MV-4-11 (cell line): ENCODE measurements at regions not wholly inside any gene's neighbourhood (a gene's known extent, or its start where the extent isn't known, plus 50 kb on each side); places are given as distances from the start of the nearest gene placed in this dataset.
"Not testable (repeated sequence)": the region's sequence is repeated elsewhere in the genome, so short reads cannot be mapped to it uniquely, and the experiment has no call there.

Source experiments
- DNase-seq: peaks from one replicate; lab custom pipeline; 2025; lab: John Stamatoyannopoulos, UW

DNA sequence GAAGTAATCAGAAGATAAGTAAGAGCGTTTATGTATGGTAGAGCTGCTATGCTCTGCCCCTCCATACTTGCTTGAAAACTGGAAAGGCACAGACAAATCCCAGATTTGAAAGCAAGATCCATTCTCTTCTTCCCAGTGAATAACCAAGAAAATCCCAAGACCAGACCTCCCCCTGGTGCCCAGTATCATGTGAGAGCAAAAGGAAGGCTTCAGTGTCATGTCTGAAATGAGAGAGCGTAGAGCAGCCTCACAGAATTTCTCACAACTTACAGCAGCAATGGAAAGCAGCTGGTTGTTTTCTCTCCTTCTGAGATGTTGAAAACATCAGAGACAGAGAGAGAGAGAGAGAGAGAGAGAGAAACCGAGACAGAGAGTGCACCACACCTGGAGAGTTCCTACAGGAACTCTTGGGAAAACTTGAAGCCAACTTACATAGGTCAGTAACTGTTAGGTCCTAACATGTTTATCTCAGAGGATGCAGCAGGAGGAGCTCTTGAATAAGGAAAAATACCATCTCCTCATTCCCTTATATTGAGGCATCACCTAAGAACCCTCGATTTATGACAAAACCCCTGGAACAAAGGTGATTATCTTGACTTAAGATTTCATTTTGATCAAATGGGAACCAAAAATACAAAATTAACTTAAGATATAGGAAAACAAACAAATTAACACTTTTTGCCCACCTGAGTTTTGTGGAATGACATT is 273.3 kb downstream of the NSUN3 start:
- DNase-seq, result no peak

DNA sequence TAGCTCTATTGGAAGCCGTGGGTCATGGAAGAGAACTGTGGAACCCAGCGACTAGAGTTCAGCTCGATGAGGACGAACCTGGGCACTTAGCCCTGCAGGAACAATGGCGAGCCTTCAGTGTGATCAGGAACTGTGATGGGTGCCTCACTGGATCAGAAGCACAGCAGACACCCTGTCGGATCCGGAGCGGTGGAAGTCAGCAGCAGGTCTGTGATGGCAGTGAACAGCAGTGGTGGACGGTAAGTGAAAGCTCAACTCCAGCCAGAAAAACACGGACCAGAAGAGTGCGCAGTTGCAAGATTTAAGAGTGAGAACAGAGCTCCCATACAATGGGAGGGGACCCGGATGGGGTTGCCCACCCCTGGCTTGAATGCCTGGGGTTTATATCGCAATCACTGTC is 282.2 kb downstream of the NSUN3 start:
- DNase-seq, result no peak

DNA sequence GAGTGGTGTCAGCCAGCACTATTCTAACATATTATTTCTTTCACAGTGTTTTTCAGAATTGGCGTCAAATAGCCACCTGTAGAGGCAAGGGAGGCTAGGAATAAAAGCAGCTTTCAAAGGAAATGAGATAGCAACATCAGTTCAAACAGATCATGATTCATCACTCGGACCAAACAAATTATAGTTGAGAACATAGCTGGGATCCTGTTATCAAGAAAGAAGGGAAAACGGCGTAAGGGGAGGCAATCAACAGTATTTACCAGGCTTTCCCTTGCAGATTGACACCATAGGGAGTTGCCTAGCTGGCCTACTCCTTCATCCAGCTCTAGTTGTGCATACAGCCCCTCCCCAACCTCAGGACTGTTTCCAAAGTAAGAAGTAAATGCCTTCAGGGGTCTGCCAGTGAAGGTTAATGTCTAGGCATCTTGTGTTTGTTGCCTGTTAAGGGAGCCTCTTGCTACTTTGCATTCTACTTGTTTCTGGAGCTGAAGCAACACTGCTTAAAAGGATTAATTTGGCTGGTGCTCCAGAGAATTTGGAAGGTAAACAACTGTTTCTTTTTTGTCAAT is 286.5 kb downstream of the NSUN3 start:
- DNase-seq, result no peak

DNA sequence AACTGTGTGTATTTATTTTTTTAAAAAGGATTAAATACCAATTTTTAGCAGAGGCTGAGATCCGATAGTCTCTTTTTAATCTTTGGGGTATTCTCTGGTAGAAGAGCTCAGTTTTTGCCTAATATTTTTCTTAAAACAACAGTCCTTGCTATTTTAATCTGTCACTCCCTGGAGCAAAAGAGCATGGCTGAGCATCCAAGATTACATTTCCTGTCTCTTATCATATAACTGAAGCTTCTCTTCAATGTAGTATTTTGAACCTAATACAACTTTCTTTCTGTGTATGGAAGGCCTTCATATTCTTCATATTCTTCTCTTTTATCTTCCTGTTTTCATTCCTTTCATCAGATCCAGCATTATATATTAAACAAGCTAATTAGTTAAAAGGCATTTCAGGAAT is 293.7 kb downstream of the NSUN3 start:
- DNase-seq, result no peak

DNA sequence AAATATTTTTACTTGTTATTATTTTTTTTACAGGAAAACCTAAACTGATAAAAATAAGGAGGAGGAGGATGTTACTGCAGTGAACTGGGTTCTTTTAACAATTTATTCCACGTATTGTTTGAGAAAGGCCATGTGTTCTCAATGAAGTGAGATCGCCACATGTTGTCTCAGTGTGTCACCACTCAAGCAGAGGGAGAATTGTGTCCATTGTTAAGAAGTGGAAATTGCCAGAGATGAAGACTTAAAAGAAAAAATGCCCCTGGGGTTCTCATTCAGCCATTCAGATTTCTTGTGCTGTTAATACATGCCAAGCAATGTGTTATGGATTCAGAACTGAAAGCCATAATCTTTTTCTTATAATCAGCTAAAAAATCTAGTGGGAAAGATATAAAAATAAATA is 297.1 kb downstream of the NSUN3 start:
- no peak for DNase-seq

DNA sequence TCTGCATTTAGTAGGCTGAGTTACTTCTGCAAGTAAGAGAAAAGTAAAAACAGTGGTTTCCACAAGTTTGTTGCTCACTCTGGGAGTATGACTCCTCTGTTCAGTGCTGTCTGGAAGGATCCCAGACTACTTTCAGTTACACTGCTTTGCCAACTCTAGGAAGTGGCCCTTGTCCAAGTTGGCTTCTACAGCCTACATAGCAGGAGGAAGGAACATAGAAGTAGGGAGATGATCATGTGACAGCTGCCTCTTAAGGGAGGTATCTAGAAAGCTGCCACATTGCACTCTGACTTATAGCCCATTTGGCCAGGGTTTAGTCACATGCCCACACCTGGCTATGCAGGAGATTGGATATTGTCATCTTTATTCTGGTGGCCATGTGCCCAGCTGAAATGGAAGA is 298.1 kb downstream of the NSUN3 start:
- DNase-seq, result no peak

DNA sequence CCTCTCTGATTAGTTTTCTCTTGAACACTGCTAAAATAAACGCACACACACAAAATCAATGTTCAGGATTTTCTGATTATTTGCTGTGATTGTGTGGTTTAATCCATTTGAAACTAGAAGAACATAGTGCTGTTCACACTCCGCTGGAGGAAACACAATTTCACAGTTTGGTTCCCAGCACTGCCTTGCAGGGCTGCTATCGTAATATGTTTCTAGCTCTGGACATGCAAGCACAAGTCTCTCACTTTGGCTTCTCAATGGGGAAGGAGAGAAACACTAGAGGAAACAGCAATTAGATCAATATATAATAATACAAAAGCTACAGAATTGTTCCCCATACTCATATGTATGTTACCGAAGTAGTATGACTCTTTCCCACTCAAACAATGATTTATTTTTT is 299.5 kb downstream of the NSUN3 start:
- no peak for DNase-seq

DNA sequence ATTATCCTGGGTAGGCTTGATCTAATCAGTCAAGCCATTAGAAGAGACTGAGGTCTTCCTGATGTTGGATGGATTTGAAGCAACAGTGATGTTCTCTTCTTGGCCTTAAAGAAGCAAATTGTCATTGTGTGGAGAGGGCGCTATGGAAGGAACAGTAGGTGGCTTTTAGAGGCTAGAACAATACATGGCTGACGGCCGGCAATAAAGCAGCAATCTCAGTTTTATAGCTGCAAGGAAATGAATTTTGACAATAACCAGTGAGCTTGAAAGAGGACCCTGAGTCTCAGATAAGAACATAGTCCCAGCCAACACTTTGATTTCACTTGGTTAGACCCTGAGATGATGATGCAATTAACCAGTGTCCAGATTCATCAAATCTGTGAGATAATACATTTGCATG is 302.1 kb downstream of the NSUN3 start:
- no peak for DNase-seq

DNA sequence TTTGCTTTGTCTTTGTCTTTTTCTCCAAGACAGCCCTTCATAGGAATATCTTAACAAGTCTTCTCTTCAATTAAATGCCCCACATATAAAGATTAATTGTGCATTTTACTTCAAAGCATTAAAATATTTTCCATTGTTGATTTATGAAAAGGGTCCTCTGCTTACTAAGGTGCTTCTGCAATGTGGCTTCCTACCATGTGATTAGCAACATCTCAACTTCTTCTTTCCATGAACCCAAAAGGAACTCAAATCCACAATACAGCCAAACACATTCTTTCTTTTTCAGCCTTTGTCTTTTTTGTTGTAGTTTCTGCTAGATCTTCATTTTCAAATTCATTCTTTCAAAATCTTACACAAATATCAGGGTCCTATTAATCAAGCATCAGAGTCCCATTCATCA is 309.2 kb downstream of the NSUN3 start:
- DNase-seq, result no peak

DNA sequence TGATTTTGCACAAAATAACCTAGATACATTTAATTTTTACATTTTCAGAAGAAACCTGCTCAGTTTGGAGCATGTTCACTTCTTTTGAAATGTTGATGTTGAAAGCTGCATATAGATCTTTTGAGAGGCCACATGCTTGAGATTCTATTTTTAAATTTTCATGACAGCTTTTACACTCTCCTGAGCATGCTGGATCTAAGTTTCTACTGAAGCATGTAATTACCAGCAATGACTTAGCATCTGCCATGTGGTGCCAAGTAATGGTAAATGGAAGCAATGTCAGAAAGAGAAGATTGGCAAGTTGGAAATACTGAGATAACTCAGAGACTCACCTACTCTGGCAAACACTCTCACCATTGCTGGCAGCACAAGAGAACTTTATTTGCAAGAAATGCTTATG is 310.6 kb downstream of the NSUN3 start:
- DNase-seq, result no peak

DNA sequence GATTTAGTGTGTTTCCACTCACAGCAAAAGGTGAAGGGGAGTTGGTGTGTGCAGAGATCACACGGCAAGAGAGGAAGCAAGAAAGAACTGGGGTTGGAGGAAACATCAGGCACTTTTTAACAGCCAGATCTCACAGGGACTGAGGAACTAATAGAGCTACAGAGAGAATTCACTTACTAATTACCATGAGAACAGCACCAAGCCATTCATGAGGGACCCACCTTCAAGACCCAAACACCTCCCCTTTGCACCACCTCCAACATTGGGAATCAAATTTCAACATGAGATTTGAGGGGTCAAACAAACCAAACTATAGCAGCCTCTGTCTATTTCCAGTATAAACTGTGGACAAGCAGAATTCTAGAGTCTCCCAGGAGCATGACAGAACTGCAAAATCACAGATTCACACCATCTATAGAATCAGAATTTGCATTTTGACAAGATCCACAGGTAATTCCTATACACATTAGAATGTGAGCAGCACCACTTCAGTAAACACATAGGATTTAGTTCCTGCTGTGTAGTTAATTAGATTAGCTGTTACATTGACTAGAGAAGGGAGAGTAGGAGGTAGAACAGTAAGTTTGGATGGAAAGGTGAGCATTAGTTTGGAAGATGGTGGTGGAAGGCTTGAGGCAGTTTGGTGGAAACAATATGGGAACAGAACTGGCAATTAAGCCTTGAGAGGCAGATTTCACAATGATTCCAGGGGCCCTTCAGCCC is 311.7 kb downstream of the NSUN3 start:
- no peak for DNase-seq

DNA sequence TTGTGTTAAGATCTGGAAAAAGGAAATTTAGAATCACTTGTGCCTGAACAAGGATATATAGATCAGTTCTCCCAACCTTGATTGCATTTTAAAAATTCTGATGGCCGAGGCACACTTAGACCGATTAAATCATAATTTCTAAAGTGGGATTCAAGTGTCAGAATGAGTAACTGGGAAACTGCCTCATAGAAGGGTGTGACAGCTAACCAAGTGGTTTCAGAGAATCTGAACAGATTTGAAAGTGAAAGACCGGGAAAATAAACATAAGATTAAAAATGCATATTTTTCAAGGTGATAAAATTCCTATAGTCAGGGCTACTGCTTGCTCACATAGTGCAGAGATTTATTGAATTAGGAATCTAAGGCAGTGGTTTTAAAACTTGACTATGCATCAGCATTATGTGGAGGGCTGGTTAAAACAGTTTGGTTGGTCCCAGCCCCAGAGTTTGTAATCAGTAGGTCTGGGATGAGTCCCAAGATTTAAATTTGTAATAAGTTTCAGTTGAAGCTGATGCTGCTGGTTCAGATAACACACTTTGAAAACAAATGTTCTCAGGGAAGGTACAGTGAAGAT is 314.3 kb downstream of the NSUN3 start:
- not testable (repeated sequence) for DNase-seq

DNA sequence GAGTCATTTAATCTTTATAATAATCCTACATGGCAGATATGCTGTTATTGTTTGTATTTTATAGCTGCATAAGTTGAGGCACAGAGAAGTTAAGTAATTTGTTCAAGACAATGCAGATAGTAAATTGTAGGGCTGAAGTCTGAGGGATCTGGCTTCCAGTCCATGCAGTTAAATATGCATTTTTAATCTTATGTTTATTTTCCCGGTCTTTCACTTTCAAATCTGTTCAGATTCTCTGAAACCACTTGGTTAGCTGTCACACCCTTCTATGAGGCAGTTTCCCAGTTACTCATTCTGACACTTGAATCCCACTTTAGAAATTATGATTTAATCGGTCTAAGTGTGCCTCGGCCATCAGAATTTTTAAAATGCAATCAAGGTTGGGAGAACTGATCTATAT is 315.0 kb downstream of the NSUN3 start:
- DNase-seq, result not testable (repeated sequence)

DNA sequence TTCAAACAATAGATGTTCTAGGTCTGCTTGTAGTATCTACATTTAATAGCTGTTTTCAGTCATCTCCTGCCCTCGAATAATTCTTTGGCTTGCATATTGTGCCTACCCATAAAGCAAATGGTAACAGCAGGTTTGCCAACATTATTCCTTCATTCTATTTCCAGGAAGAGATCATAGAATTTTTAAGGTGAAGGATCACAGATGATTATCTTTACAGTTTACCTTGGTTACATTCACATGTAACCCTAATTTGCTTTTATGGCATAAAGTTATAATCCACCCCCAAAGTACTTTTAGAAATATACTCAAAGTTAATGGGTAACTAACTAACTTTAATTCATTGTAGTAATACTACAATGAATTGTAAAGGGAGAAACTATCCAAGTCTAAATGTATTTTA is 315.5 kb downstream of the NSUN3 start:
- no peak for DNase-seq

DNA sequence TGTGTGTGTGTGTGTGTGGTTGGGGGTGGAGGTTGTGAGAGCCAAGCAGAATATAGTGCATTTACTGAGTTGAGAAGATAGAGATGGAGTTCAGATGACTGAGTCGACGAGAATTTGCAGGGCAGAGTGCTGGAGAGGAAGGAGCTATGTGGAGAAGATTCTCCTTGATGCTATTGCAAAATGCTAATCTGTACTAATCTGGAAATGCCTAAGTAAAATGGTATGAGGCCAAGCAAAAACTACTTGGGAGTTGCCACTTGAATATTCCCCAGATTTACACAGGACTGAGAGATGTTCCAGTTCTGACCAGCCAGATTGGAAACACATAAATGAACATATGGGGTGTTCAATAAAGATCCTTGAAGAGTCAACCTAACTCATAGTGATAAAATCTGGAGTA is 316.4 kb downstream of the NSUN3 start:
- DNase-seq, result no peak

DNA sequence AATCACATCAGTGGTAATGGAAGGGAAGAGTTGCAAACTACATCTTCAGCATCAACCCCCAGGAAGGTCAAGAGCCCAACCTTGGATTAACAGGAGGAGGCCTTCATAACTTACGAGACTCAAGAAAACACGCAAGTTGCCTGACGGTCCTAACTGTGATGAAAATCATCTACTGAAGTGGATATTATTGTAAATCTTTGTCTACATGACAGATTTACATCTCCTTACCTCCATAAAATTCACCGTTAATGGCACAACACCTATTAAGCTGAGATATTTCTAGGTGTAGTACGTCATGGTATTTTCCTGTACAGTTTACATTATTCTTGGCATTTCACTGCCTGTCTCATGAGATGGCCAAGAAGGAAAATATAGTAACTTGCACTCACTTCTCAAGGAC is 332.0 kb downstream of the NSUN3 start:
- DNase-seq, result no peak

DNA sequence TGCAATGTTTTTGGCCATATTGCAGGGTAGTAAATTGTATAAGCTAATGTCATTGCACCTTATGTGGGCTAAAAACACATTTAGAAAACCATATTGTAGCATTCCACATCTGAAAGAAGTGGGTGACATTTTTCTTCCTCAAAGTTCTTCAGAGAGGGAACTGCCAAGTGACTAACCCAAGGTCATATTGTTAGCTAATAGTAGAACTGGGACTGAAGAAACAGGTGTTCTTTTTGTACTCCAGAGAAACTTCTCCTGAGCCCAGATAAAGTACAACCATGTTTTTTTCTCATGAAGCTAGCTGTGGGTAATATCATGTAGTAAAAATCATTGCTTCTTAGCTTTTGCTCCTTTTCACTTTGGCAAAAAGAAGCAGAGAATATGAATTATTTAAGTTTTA is 333.0 kb downstream of the NSUN3 start:
- no peak for DNase-seq

DNA sequence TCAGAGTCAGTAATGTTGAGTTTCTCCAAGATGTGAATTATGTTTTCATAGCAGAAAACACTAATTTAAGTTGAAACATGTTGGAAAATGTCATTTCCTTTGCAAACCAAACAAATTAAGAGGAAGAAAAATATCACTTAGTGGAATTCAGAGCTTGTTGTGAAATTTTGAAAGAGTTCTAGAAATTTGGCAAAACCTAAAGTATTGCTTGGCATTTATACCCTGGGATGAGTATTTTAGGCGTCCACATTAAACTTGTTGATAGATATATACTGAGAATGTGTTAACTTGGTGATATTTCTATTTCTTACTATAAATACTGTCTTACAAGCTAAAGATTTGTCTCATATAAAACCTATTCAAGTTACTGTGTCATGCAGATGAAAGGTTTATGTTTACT is 335.2 kb downstream of the NSUN3 start:
- DNase-seq, result no peak

DNA sequence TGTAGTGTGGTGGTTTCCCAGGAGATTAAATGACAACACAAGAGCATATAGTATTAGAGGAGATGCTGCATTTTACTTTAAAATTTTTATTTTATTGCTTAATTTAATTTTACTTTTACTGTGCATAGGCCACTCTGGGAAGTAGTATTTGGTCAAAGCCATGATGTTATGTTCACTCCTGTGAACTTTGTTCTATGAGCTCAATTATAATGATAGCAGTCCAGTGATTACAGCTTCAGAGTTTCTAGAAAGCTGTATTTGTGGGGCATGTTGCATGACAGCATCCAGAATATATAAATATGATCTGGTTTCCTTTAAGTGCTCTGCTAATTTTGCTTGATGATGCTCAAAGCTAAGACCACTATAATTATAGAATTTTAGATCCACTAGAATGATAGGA is 338.6 kb downstream of the NSUN3 start:
- DNase-seq, result no peak

DNA sequence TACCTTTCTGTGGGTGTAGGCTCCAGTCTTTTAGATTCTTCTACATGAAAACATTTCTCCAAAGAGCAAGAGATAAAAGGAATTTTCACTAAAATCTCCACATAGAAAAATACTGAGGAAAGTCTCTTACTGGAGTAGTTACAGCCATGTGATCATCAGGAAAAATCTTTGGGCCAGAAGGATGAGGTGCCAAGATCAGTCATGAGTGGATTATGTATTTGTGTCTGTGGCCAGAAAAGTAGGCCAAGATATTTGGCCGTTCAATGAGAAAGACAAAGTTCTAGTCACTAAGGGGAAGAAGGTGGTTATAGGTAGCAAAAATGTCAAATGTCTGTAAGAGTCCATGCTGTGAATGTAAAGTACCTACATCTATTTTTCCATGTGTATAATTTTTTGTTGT is 339.3 kb downstream of the NSUN3 start:
- DNase-seq, result no peak

DNA sequence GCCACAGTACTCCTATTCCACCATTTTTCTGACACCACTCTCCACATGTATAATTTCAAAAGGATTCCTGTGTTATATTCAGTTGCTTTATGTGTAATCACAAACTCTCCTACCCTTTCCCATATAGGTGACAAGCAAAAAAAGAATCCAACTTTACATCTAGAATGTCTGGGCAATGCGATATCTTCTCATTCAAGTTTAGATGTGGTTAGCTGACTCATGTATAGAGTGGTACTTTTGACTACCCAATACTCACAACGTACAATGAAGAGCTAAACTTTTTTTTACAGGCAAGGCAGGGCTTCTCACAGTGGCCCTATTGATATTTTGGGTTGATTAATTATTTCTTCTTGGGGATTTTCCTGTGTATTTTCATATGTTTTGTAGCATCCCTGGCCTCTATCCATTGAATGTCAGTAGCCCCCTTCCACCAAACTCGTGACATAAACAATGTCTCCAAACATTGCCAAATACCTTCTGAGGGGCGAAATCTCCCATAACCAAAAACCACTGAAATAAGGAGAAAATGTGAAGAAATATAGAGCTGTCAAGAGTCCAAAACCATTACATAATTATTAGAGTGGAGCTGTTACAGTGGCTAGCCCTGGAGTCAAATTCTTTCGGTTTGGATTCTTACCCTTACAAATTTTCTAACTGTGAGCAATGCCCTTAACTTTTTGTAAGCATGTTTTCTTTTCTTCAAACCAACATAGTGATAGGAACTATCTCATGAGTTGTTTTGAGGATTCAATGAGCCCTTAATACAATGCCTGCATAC is 342.6 kb downstream of the NSUN3 start:
- DNase-seq, result no peak

DNA sequence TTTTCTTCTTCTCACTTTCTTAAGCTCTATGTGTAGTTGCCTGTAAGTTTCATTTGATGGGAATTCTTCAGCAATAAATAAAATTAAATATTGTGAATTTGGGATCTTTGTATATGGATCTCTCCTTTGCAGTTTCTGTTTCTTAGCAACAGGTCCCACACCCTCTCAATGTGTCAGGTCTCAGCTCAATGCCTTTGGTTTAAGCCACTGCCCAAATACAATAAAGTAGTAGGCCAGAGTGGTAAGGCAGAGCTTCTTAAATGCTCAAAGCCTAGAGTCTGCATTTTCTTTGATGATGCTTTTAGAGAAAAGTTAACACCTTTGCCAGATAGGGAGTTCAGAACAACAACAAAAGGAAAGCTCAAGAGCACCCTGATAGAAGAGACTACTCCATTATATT is 343.7 kb downstream of the NSUN3 start:
- DNase-seq, result no peak
